RWPE2 (cell line): ENCODE measurements at regions not wholly inside any gene's neighbourhood (a gene's known extent, or its start where the extent isn't known, plus 50 kb on each side); places are given as distances from the start of the nearest gene placed in this dataset.

Experiments
- ATAC-seq: fragments of 200-7000 bp; cut with Tn5 transposase; 3 replicates; pipeline ENCODE4 v1.9.1; 2021; ENCODE audit warnings: low read depth
- DNase-seq: peaks from one replicate; pipeline ENCODE4 v3.0.0-alpha.2; 2020; ENCODE audit warnings: low spot score
- H3K27ac ChIP-seq: fragments of 450-650 bp; 2 replicates; pipeline ENCODE4 v1.5.1; 2017; ENCODE audit warnings: mild to moderate bottlenecking; ENCODE audit not compliant: poor library complexity, severe bottlenecking
- H3K27me3 ChIP-seq: fragments of 250-450 bp; sonication (Bioruptor Pico); 2 replicates; pipeline ENCODE4 v1.5.1; 2021; ENCODE audit warnings: mild to moderate bottlenecking, moderate library complexity; ENCODE audit not compliant: insufficient read depth, poor library complexity, severe bottlenecking
- H3K36me3 ChIP-seq: fragments of 250-450 bp; sonication (Bioruptor Pico); 2 replicates; pipeline ENCODE4 v1.5.1; 2020; ENCODE audit warnings: low read depth, mild to moderate bottlenecking, moderate library complexity
- H3K4me1 ChIP-seq: fragments of 250-450 bp; sonication (Bioruptor Pico); 2 replicates; pipeline ENCODE4 v1.5.1; 2021; ENCODE audit warnings: mild to moderate bottlenecking, moderate library complexity; ENCODE audit not compliant: insufficient read depth, poor library complexity, severe bottlenecking
- H3K4me3 ChIP-seq: fragments of 250-450 bp; sonication (Bioruptor Pico); 2 replicates; pipeline ENCODE4 v1.5.1; 2021; ENCODE audit warnings: mild to moderate bottlenecking, moderate library complexity; ENCODE audit not compliant: severe bottlenecking
- H3K9me3 ChIP-seq: fragments of 250-450 bp; sonication (Bioruptor Pico); 2 replicates; pipeline ENCODE4 v1.5.1; 2021; ENCODE audit warnings: mild to moderate bottlenecking, moderate library complexity; ENCODE audit not compliant: severe bottlenecking
- TF ChIP-seq, protein P1 (sequence below): fragments of 450-650 bp; IDR thresholded peaks from one replicate; pipeline ENCODE4 v1.5.1; 2017; ENCODE audit warnings: mild to moderate bottlenecking, moderate library complexity; ENCODE audit not compliant: poor library complexity, severe bottlenecking

- no peak overlapping the region for H3K27ac ChIP-seq
- H3K9me3 ChIP-seq: peaks cover 11% of the 10 kb centered on the region
- no peak overlapping the region for H3K4me3 ChIP-seq
- TF ChIP-seq, protein P1, sequence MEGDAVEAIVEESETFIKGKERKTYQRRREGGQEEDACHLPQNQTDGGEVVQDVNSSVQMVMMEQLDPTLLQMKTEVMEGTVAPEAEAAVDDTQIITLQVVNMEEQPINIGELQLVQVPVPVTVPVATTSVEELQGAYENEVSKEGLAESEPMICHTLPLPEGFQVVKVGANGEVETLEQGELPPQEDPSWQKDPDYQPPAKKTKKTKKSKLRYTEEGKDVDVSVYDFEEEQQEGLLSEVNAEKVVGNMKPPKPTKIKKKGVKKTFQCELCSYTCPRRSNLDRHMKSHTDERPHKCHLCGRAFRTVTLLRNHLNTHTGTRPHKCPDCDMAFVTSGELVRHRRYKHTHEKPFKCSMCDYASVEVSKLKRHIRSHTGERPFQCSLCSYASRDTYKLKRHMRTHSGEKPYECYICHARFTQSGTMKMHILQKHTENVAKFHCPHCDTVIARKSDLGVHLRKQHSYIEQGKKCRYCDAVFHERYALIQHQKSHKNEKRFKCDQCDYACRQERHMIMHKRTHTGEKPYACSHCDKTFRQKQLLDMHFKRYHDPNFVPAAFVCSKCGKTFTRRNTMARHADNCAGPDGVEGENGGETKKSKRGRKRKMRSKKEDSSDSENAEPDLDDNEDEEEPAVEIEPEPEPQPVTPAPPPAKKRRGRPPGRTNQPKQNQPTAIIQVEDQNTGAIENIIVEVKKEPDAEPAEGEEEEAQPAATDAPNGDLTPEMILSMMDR: no peak
- no peak for DNase-seq
- no peak for ATAC-seq
- H3K27me3 ChIP-seq: no peaks in the 10 kb centered on the region
- H3K36me3 ChIP-seq: no peaks in the 10 kb centered on the region
- H3K4me1 ChIP-seq: peaks cover 11% of the 10 kb centered on the region
These were observed 393.3 kb downstream of the KIF4B start for GRCh38 chr5:155406815-155407214.

GRCh38 chr5:155408465-155408864 is 394.9 kb downstream of the KIF4B start:
- Histone ChIP-seq H3K9me3 (peaks cover 11% of the 10 kb centered on the region), H3K27me3 (no peaks in the 10 kb centered on the region), H3K4me3 (no peak overlapping the region), H3K36me3 (no peaks in the 10 kb centered on the region), H3K4me1 (peaks cover 3% of the 10 kb centered on the region), H3K27ac (no peak overlapping the region)
- DNase-seq (no peak), ATAC-seq (no peak)
- TF ChIP-seq, protein P1: no peak

- no peaks in the 10 kb centered on the region for H3K36me3 ChIP-seq
- H3K27ac ChIP-seq: no peak overlapping the region
- DNase-seq (no peak), ATAC-seq (peak; percentile 51; the same call in 1 of the 3 replicates)
- no peaks in the 10 kb centered on the region for H3K27me3 ChIP-seq
- no peaks in the 10 kb centered on the region for H3K4me1 ChIP-seq
- no peaks in the 10 kb centered on the region for H3K9me3 ChIP-seq
- TF ChIP-seq, protein P1: no peak
- no peak overlapping the region for H3K4me3 ChIP-seq
These were observed 403.2 kb downstream of the KIF4B start for GRCh38 chr5:155416765-155417164.

DNA sequence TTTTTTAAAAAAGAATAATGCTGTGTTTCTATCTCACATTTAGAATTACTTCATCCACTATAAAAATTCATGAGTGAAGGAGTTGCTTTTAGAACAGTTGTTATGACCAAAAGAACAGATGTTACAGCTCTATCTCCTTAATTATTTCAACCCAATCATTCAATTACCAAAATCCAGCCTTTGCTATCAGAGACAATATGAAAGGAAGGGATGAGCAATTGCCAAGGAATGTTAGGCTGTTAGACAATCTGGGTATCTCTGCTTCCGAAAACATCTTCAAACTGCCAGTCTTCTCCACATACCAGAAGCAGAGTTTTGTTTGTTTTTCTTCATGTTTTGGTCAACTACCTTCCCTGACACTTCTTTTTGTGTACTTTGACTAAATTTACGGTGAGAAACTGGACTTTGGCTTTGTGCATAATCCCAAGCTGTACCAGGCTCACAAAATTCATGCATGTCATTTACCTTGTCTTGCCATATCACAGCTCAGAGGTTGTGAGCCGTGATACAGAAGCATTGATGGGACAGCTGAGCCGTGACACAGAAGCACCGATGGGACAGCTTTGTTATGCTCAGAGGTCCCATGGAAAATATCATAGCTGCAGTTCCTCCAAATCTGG is 405.5 kb downstream of the KIF4B start:
- Histone ChIP-seq H3K36me3 (no peaks in the 10 kb centered on the region), H3K27me3 (no peaks in the 10 kb centered on the region), H3K4me3 (no peak overlapping the region), H3K9me3 (no peaks in the 10 kb centered on the region), H3K27ac (no peak overlapping the region), H3K4me1 (no peaks in the 10 kb centered on the region)
- TF ChIP-seq, protein P1: no peak
- no peak for DNase-seq
- ATAC-seq: peak; percentile 51; the same call in 1 of the 3 replicates

DNA sequence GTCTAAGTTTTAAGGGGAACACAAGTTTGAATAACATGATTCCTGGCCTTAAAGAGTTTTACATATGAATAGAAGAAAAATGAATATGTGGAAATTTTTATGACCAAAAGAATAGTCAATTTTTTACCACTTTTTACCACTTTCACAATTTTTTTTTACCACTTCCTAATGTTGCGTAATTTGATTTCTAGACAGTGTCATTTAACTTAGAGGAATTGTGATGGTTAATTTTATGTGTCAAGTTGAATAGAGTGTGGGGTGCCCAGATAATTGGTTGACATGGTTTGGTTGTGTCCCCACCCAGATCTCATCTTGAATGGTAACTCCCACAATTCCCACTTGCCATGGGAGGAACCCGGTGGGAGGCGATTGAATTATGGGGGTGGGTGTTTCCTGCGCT is 416.6 kb downstream of the KIF4B start:
- TF ChIP-seq, protein P1: no peak
- no peak overlapping the region for H3K4me3 ChIP-seq
- H3K9me3 ChIP-seq: no peaks in the 10 kb centered on the region
- H3K4me1 ChIP-seq: no peaks in the 10 kb centered on the region
- peaks cover 4% of the 10 kb centered on the region for H3K27me3 ChIP-seq
- H3K27ac ChIP-seq: no peak overlapping the region
- DNase-seq (no peak), ATAC-seq (no peak)
- no peaks in the 10 kb centered on the region for H3K36me3 ChIP-seq
